RCC 7860 (cell line): ENCODE measurements at regions not wholly inside any gene's neighbourhood (a gene's known extent, or its start where the extent isn't known, plus 50 kb on each side); places are given as distances from the start of the nearest gene placed in this dataset.
"Not testable (repeated sequence)": the region's sequence is repeated elsewhere in the genome, so short reads cannot be mapped to it uniquely, and the experiment has no call there.

Experiments
- DNase-seq: peaks from one replicate; pipeline ENCODE4 v3.0.0-alpha.2; 2015; ENCODE audit warnings: low spot score
- FAIRE-seq: peaks from 2 replicates; lab custom pipeline; 2012; peaks lifted over from hg19 to GRCh38; lab: Jason Lieb, UNC

DNA sequence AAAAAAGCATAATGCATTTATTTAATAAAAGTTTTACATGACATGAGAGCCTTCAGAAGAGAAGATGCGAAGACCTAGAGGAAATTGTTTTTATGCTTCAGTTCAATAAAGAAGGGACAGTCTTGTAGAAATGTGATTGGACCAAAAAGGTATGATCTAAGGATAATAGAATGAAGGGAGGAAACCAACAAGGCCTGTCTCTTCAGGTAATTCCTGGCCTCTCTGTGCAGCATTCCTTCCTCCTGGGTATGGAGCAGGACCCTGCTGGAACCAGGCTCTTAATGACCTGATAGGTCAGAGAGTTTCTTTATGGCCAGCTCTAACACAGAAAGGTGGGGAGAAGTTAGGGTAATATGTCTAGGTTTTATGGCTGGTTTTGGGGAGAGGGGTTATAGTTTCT, 162.8 kb upstream of the HEY2 start:
- FAIRE-seq (no peak), DNase-seq (no peak)

DNA sequence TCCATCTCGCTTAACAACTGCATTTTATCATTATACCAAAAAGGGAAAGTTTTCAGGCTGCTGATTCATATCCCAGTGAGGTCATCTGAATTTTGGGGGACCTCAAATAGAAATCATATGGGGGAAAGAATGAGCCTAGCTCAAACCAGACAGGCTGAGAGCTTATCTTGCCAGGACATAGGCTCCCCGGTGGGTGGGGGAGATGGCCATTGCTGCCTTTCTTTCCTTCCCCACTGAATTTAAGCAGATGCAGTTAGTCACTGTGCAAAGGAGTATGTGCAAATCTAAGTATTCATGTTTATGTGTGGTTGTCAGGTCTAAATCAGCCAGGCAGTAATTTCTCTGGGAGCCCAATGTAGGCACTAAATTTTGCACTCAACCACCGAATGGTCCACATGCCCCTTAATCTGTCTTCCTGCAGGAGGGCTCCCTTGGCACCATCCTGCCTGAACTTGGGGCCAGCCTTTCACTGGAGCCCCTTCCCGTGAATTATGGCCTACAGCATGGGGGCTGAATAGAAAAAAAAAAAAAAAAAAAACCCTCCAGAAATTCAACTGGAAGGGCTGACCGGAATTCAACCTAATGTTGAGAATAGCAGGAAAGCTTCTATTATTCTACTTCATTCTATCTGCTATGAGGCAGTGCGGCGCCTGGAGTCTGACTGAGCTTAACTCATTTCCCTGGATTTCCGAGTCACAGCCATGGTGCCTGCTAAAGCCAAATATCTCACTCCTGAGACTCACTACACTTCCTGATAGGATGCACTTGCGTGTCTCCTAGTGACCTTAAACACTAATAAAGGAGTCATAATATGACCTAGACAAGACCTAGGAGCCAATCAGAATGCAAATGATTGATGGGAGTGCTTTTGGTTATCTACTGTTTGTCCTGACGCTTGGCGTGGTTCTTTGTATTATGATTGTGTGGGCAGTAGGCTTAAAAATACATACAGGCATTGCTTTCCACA, 161.5 kb upstream of the HEY2 start:
- no peak for FAIRE-seq
- no peak for DNase-seq

DNA sequence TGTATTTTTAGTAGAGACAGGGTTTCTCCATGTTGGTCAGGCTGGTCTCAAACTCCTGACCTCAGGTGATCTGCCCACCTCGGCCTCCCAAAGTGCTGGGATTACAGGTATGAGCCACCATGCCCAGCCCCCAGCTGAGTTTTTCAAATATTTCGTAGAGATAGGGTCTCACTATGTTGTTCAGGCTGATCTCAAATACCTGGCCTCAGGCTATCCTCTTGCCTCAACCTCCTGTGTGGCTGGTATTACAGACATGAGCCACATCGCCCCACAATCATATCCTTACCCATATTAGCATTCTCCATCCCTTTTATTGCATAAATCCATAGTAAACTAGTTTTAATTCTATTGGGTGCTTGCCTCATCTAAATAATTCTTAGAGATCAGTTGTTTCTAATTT, 157.6 kb upstream of the HEY2 start:
- not testable (repeated sequence) for DNase-seq, FAIRE-seq

GRCh38 chr6:125593746-125594145, 155.7 kb upstream of the HEY2 start:
- no peak for FAIRE-seq
- no peak for DNase-seq

DNA sequence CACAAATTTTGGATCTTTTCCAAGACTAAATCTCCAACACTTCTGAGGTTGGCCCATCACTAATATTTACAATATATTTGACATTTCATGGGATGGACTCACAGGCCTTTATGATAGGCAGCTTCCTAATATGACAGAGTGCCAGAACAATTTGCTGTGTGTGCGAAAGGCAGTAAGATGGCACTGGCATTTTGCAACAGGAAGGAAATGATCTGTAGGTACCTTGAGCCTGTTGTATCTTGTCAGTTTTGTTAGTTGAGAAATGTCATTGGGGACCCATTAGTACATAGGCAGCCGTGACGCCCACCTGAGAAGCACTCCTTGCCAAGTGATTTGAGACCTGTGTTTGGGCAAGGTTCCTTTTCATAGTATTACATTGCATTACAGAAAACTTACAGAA, 153.4 kb upstream of the HEY2 start:
- DNase-seq (no peak), FAIRE-seq (no peak)

GRCh38 chr6:125597411-125598253, 151.8 kb upstream of the HEY2 start:
- no peak for DNase-seq
- FAIRE-seq: no peak

DNA sequence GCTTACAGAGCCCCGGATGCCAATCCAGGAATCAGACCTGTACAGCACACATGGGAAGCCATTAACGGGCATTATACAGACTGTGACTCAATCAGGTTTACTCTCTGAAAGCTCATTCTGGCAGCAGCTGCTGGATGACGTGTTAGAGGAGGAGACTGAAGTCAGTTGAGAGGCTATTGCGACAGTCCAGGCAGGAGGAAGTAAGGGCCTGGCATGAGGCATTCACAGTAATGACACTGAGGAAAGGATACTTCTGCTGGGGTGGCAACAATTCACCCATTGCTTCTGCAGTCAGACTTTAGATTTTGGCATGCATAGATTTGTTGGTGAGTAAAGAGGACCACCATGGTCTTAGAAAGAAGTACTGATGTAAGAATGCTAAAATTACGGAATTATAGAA, 151.0 kb upstream of the HEY2 start:
- peak; percentile 25 for DNase-seq
- FAIRE-seq: no peak

DNA sequence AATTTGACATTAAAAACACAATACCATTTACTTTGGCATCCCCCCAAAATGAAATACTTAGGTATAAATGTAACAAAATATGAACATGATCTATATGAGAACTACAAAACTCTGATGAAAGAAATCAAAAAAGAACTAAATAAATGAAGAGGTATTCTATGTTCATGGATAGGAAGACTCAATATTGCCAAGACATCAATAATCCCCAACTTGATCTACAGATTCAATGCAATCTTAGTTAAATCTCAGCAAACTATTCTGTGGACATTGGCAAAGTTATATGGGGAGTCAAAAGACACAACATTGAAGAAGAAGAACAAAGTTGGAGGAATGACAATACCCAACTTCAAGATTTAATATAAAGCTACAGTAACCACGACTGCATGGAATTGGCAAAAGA, 145.2 kb upstream of the HEY2 start:
- DNase-seq: no peak
- FAIRE-seq: no peak

DNA sequence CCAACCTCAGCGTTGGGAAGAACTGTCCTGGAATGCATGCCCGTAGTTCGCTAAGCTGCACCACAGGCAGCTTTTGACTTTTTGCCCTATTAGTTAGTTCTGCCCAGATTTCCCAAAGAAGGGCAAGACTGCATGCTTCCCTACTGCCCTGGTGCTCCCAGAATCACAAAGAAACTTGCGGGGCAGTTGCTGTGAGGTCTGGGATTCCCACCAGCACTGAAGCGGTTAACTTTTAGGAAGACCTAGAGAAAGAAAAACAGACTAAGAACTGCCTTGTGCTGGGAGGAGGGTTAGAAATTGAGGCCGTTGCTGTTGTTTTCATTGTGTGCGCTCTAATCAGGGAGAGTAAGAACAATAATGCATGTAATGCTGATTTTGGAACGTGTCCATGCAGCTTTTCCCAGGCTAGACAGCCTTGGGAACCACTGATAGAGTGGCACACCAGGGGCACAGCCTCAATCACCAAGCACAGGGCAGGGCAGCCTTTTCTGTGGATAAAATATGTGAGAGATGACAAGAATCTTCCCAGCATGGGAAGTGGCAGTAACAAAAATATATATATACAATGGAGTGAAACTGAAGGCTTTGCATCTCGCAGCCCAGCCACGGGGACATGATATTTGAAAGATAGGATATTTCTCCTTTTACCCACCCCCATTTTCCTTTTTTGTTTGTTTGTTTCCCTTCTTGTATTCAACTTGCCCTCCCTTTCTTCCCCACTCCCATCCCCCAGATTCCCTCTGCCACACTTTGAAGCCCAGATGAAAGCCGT, 137.7 kb upstream of the HEY2 start:
- DNase-seq: no peak
- FAIRE-seq: no peak

DNA sequence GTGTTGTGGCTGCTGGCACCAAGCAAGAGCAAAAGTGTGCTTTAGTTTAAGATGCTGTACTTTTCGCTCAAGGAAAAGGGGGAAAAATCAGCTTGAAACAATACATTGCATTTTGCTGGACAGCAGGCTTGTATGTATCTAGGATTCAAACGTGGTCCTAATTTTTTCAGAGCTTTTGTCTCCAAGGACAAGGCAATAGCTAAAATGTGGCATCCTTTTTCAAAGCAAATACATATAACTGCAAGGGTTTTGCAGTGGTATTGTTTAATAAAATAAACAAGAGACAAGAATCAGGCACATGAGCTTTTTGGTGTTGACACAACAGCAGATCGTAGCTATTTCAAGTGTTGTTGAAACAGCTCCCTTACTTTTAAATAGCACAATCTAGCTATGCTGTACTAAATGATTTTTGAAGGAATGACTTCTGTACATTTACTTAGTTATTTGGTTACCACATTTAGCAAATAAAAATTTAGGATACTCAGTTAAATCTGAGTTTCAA, 137.0 kb upstream of the HEY2 start:
- FAIRE-seq (no peak), DNase-seq (no peak)

DNA sequence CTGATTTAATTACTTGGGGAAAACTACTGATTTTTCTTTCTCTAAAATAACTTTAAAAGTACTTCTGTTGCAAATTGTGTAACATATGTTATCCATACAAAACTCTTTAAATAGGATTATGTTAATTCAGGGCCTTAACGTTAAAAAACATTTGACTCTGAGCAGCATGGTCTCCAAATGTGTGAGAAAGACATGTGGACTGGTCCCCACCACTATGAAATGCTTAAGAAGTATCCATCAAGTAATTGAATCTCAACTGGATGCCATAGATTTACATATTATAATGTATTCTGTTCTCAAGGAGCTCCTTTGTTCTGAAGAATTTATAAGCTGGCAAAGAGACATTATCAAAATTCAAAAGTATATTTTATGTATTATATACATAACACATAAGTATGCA, 130.8 kb upstream of the HEY2 start:
- no peak for FAIRE-seq
- no peak for DNase-seq

- FAIRE-seq (no peak), DNase-seq (no peak)
Observed at GRCh38 chr6:125623085-125623484, 126.3 kb upstream of the HEY2 start.

GRCh38 chr6:125631165-125631564, 118.3 kb upstream of the HEY2 start:
- FAIRE-seq: no peak

DNA sequence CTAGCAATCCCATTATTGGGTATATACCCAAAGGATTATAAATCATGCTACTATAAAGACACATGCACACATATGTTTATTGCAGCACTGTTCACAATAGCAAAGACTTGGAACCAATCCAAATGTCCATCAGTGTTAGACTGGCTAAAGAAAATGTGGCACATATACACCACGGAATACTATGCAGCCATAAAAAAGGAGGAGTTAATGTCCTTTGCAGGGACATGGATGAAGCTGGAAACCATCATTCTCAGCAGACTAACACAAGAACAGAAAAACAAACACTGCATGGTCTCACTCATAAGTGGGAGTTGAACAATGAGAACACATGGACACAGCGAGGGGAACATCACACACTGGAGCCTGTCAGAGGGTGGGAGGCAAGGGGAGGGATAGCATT, 113.4 kb upstream of the HEY2 start:
- DNase-seq, FAIRE-seq: not testable (repeated sequence)

More at GRCh38 chr6:125631165-125631564, 118.3 kb upstream of the HEY2 start:
- DNase-seq: no peak

GRCh38 chr6:125636671-125637070, 112.8 kb upstream of the HEY2 start:
- no peak for DNase-seq
- no peak for FAIRE-seq

DNA sequence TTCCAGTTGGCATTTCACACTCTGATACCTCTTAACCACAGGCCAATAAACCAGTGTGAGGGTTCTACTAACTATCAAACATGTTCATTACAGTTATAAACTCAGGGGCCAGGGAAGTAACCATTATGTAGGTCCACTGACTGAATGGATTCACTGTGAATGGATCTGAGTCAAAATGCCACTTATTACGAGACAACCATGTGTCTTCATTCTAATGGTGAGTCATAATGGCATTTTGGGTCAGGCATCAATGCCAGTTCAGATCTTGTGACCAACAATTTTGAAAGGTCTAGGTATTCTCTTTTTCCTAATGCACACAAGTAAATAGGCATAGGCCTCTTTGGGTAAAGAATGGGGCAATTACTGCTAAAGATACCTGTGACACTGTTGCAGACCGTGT, 112.2 kb upstream of the HEY2 start:
- no peak for DNase-seq
- no peak for FAIRE-seq

- FAIRE-seq (no peak), DNase-seq (no peak)
Observed at GRCh38 chr6:125639466-125640020, 109.9 kb upstream of the HEY2 start.

DNA sequence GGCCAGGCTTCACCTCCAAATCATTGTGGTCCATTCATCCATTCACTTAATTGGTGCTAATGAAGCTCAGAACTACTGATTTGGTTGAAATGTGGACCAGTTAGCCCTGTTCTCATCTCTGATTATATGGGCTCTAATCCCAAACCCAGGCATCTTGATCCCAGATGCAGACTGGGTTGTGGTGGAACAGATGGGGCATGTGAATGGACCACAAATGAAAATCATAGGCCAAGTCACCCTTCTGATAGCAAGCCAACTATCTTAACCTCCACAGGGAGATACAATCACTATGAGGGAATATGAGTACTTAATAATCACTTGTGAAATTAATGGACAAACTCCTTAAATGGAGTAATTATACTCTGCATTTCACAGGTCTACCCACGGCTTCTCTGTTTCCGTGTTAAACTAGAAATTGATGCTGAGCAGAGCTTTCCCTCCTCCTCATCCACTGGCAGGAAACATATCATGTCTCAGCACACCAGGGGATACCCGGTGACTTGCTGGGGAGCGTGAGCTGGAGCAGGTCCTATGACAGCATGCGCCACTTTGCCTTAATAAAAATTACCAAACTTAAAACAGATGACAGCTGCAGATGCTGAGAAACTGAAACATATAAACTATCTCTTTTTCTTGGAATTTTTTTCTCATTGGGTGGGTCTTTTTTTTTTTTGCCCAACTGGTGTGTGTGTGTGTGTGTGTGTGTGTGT, 108.8 kb upstream of the HEY2 start:
- no peak for FAIRE-seq
- DNase-seq: no peak

- FAIRE-seq, DNase-seq: not testable (repeated sequence)
Observed at GRCh38 chr6:125643967-125644661, 105.3 kb upstream of the HEY2 start.
